Testis (tissue), 2 donors: ENCODE measurements at regions not wholly inside any gene's neighbourhood (a gene's known extent, or its start where the extent isn't known, plus 50 kb on each side); places are given as distances from the start of the nearest gene placed in this dataset.

Experiments used
- DNase-seq: peaks from one replicate; pipeline ENCODE4 v3.0.0-alpha.2; 2019
- H3K27ac ChIP-seq, 2 donors: fragments of 200-600 bp; sonication (generic); one replicate each; pipeline ENCODE4 v1.5.1; 2019
- H3K27me3 ChIP-seq: fragments of 200-600 bp; sonication (generic); one replicate; pipeline ENCODE4 v1.5.1; 2019
- H3K36me3 ChIP-seq: fragments of 200-600 bp; sonication (generic); one replicate; pipeline ENCODE4 v1.5.1; 2017; ENCODE audit warnings: low read depth; ENCODE audit errors: missing control alignments
- H3K4me1 ChIP-seq: fragments of 200-600 bp; sonication (generic); one replicate; pipeline ENCODE4 v1.5.1; 2019
- H3K4me3 ChIP-seq, 2 donors: fragments of 200-600 bp; sonication (generic); one replicate each; pipeline ENCODE4 v1.5.1; 2017 to 2019
- H3K9me3 ChIP-seq: fragments of 200-600 bp; sonication (generic); one replicate; pipeline ENCODE4 v1.5.1; 2017
- CTCF ChIP-seq, 3 experiments: fragments of 450-650 bp in 2 of 3; fragments of 200-600 bp in 1 of 3; sonication (generic) in 1 of 3; IDR thresholded peaks; one replicate each; pipeline ENCODE4 v1.5.1; 2016 to 2019; ENCODE audit warnings: antibody characterized with exemption in 3 of 3, mild to moderate bottlenecking in 2 of 3, moderate library complexity in 1 of 3
- POLR2A ChIP-seq: fragments of 450-650 bp; IDR thresholded peaks from one replicate; pipeline ENCODE4 v1.6.1; 2017; ENCODE audit warnings: antibody characterized with exemption, mild to moderate bottlenecking, moderate library complexity
- WGBS, 2 donors: methylation state at CpG; one replicate each; pipeline ENCODE4 v1.1.5; 2018; 5-methylcytosine and 5-hydroxymethylcytosine counted together
- intact Hi-C: fragments of 100-400 bp; cut with DNase I; formaldehyde crosslinking; loops from one replicate; pipeline ENCODE4 v1.15.1; 2023; ENCODE audit warnings: low total_unique reads

GRCh38 chr3:28680050-28680449 lies 331.4 kb upstream of the AZI2 start:
- intact Hi-C loops = no loop called here
- TF ChIP-seq POLR2A = no peak
- no peak for TF ChIP-seq CTCF (IDR thresholded peaks at IDR 0.05)
- Histone ChIP-seq H3K27me3 (no peaks in the 10 kb centered on the region), H3K4me3 (no peak overlapping the region), H3K36me3 (no peaks in the 10 kb centered on the region), H3K4me1 (no peaks in the 10 kb centered on the region), H3K27ac (no peak overlapping the region), H3K9me3 (no peaks in the 10 kb centered on the region)
- DNase-seq = no peak
- WGBS, 2 donors = 89 to 92% methylated on average over 3 of the region's 3 CpGs

GRCh38 chr3:28682121-28682520 lies 333.5 kb upstream of the AZI2 start:
- no peaks in the 10 kb centered on the region for H3K4me1 ChIP-seq
- no peaks in the 10 kb centered on the region for H3K9me3 ChIP-seq
- TF ChIP-seq POLR2A (no peak), CTCF (IDR thresholded peaks at IDR 0.05) (no peak)
- WGBS, 2 donors = 35 to 81% methylated on average over 1 of the region's 1 CpG
- H3K27ac ChIP-seq = no peak overlapping the region
- H3K36me3 ChIP-seq = no peaks in the 10 kb centered on the region
- no peak overlapping the region for H3K4me3 ChIP-seq
- no peak for DNase-seq
- intact Hi-C loops = no loop called here
- no peaks in the 10 kb centered on the region for H3K27me3 ChIP-seq

DNA sequence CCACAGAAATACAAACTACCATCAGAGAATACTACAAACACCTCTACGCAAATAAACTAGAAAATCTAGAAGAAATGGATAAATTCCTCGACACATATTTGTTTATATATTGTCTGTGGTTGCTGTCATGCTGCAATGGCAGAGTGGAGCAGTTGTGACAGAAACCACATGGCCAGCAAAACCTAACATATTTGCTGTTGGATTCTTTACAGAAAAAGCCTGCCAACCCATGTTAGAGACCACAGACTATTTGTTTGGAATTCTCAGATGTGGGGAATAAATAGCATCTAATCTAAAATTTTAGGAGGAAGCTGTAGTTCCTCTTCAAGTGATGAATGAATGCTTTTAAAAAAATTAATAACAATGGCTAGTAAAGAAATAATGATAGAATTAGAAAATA lies 341.6 kb upstream of the AZI2 start:
- Histone ChIP-seq H3K9me3 (no peaks in the 10 kb centered on the region), H3K27me3 (no peaks in the 10 kb centered on the region), H3K4me3 (no peak overlapping the region), H3K27ac (no peak overlapping the region), H3K4me1 (no peaks in the 10 kb centered on the region), H3K36me3 (no peaks in the 10 kb centered on the region)
- no peak for DNase-seq
- intact Hi-C loops = no loop called here
- WGBS, 2 donors = 89 to 98% methylated on average over 2 of the region's 2 CpGs
- no peak for TF ChIP-seq POLR2A
- no peak for TF ChIP-seq CTCF (IDR thresholded peaks at IDR 0.05)

- 76 to 79% methylated on average over 2 of the region's 2 CpGs for WGBS, 2 donors
- H3K9me3 ChIP-seq = no peaks in the 10 kb centered on the region
- no peaks in the 10 kb centered on the region for H3K36me3 ChIP-seq
- H3K4me1 ChIP-seq = no peaks in the 10 kb centered on the region
- TF ChIP-seq POLR2A (no peak), CTCF (IDR thresholded peaks at IDR 0.05) (no peak)
- H3K27me3 ChIP-seq = no peaks in the 10 kb centered on the region
- intact Hi-C loops = no loop called here
- DNase-seq = no peak
- H3K27ac ChIP-seq = no peak overlapping the region
- no peak overlapping the region for H3K4me3 ChIP-seq
Measured at GRCh38 chr3:28698706-28699105, 350.1 kb upstream of the AZI2 start.

- WGBS, 2 donors = 92 to 95% methylated on average over 2 of the region's 2 CpGs
- no peak for DNase-seq
- Histone ChIP-seq H3K4me3 (no peak overlapping the region), H3K27me3 (no peaks in the 10 kb centered on the region), H3K27ac (no peak overlapping the region), H3K9me3 (no peaks in the 10 kb centered on the region), H3K36me3 (no peaks in the 10 kb centered on the region), H3K4me1 (no peaks in the 10 kb centered on the region)
- intact Hi-C loops = no loop called here
- TF ChIP-seq CTCF (IDR thresholded peaks at IDR 0.05) (no peak), POLR2A (no peak)
Measured at GRCh38 chr3:28699283-28699682, 350.7 kb upstream of the AZI2 start.
